HG02759 (cell line): ENCODE measurements at regions not wholly inside any gene's neighbourhood (a gene's known extent, or its start where the extent isn't known, plus 50 kb on each side); places are given as distances from the start of the nearest gene placed in this dataset.
"Not testable (repeated sequence)": the region's sequence is repeated elsewhere in the genome, so short reads cannot be mapped to it uniquely, and the experiment has no call there.

Experiments used
- ATAC-seq: cut with Tn5 transposase; IDR thresholded peaks from one replicate; pipeline ENCODE4 v1.9.1; 2021; ENCODE audit warnings: mild to moderate bottlenecking, moderate library complexity; ENCODE audit not compliant: unreplicated experiment

DNA sequence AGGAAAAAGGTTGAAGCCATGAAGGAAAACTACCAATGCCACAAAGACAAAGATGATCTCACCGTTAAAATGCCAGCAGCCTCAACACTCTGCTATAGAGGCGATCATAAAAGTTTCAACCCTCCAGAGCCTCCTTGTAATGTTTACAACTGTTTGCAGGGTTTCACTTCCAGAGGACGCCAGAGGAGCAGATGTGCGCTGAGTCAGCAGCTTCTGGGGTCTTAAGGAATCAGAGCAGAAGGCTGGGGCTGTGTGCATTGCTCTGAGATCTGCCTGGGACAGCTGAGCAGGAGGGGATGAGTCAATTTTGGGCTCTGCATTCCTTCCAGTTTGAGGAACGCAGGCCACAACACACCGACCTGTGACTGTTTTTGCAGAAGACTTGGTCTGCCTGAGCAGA, 98.3 kb downstream of the TMEM130 start:
- peak; percentile 11 for ATAC-seq

DNA sequence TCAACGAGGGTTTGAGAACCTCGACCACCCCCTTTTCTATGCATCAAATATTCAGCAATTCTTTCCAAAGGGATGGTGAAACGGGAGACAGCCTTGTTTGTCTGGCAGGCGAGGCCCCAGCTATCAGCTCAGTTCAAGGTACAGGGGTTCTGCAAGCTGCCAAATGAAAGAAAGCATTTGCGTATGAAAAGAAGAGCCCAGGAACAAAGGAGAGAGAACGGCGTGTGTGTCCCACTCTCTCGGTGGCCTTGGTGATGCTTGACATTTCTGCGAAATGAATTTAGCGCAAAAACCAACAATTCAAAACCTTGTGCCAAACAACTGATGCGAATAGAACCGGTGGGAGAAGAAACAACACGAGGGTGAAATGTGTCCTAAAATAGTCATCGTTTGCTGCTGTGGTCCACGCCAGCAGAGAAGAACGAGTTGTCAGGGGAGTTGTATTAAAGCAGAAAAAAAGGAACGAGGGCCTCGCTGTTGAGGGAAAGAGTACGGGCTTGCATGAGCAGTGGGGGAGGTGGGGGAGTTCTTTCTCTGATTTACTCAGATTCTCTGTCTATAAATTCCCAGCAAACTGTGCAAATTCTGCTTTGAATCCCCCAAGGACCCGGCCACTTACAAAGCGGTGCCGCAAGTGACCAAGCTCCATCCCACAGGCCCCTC, 97.7 kb downstream of the TMEM130 start:
- peak; percentile 55 for ATAC-seq

DNA sequence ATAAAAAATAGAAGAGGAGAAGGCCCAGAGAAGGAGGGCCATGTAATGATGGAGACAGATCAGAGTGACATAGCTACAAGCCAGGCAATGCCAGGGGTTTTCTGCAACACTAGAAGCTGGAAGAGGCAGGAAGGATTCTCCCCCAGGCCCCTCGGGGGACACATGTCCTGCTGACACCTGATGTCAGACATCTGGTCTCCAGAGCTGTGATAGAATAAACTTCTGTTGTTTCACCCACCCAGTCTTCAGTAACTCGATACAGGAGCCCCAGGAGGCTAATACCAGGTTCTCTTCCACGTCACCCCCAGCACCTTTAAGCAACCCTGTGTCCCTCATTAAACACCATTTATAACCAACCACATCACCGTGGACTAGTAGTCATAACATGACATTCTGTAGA, 94.9 kb downstream of the TMEM130 start:
- no peak for ATAC-seq

DNA sequence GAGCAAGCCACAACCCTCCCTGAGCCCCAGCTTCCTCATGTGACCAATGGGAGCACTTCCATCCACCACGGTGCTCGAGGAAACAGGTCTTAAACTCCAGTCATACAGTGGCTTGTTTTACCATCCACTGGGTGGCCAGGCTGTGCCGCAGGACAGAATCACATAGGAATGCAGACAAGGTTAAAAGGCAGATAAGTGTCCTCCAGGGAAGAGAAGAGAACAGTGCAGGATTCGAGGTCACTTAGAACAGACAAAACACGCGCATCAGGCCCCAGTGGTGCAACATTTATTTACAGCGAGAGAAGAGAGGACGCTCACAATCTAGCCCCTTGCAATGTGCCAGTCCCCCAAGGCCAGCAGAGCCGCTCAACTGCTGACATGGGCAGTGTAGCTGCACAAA, 92.8 kb downstream of the TMEM130 start:
- no peak for ATAC-seq

DNA sequence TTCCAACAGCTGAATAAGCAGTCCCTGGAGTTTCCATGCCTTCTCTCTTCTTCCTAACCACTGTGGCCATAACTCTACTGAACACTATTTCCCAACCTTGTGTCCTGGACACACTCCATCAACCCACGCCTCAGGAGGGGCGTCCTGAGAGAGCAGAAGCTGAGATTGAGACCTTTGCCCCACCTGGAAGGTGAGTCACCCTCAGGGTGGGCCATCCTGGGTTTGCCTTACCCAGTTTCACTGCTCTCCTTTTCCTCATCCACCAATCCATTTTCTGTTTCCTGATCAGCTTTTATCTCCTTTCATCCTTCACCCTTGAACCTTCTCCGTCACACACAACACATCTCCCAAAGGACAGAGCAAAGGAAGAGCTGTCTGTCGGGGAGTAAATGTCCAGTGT, 91.4 kb downstream of the TMEM130 start:
- no peak for ATAC-seq

DNA sequence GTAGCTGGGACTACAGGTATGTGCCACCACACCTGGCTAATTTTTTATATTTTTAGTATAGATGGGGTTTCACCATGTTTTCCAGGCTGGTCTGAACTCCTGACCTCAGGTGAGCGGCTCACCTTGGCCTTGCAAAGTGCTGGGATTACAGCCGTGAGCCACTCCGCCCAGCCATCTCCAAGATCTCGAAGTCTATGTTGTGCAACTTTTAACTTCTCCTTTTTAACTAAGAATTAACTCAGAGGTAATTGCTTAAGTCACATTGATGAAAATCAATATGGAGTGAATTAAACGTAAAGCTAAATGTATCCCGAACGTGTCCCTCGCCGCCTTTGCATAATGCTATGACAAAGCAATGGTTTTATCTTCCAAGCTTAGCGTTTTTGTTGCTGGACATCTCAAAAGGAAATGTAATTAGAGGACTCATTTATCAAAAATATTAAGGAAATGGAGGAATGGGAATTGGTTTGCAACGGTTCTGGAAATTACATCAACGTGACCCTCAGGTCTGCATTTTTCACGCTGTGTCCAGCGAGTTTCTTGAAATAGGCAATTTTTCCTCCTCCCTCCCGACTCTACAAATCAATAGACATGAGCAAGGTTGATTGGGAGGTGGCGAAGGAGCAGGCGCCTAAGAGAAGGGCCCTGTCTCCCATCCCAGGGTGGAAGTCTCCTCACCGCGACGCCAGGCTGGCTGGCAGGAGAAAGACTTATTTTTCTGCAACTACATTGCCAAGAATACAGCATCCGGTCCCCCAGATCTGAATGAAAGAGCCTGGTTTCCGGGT, 89.8 kb downstream of the TMEM130 start:
- no peak for ATAC-seq

DNA sequence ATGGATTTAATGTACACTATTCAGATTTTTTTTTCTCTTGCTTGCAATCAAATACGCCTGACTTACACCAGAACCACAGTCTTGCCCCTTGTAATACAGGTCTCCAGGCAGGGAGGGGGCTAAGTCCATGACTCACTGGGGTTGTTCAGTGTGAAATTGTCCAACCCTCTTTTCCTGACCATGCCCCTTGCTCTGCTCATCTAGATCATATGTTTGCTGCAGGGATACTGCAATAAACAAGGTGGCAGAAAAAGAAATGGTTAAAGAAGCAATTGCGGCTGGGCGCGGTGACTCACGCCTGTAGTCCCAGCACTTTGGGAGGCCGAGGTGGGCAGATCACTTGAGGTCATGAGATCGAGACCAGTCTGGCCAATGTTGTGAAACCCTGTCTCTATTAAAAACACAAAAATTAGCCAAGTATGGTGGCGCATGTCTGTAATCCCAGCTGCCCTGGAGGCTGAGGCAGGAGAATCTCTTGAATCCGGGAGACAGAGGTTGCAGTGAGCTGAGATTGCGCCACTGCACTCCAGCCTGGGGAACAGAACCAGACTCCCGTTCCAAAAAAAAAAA, 85.5 kb downstream of the TMEM130 start:
- ATAC-seq = no peak

DNA sequence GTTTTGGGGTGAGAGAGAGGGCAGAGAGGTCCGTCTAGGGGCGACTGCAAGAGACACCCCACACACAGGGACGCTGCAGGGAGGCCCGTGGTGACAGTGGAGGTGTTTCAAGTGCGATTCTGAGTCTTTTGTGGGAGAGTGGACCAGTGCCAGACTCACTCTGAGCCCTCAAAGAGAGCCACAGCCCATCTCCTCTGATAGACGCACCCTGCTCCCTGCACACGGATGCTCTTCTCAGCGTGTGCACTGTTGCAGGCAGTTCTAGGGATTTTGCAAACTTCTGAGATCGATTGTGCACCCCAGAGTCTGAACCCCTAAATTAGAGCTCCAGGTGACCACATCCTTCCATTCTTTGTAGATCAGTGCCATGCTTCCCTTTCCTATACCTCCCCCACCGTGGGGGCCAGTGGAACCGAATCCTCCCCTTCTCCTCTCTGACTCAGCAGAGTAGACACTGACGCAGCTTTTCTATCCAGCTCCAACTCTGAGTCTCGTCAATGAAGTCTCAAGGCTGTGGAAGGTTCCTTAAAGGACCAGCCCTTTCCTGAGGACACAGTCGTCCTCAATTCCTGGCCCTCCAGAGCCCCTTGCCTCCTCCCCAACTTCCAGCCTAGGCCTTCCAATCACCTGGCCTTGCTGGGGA, 83.8 kb downstream of the TMEM130 start:
- no peak for ATAC-seq

DNA sequence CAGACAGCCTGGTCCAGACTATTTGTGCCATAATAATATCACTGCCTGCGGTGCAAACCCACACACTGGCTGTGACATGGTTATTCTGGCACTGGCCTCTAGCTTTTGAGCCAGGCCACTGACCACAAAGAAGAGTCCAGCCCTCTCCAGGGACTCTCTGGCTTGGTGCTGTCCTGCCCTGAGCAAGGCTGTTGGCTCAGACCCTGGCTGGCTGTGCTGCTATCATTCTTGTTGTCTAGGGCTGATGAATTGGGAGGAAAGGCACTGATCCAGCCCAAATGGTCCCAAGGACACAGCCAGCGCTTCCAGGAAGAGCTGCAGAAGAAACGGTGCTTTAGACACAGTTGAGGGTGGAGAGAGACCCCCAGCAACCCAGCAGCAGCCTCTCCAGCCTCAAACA, 80.8 kb downstream of the TMEM130 start:
- no peak for ATAC-seq

DNA sequence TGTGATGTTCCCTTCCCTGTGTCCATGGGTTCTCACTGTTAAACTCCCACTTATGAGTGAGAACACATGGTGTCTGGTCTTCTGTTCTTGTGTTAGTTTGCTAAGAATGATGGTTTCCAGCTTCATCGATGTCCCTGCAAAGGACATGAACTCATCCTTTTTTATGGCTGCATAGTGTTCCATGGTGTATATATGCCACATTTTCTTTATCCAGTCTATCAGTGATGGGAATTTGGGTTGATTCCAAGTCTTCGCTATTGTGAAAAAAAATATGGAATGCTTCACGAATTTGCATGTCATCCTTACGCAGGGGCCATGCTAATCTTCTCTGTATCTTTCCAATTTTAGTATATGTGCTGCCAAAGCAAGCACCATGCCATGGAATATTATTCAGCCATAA, 75.4 kb downstream of the TMEM130 start:
- ATAC-seq = not testable (repeated sequence)

DNA sequence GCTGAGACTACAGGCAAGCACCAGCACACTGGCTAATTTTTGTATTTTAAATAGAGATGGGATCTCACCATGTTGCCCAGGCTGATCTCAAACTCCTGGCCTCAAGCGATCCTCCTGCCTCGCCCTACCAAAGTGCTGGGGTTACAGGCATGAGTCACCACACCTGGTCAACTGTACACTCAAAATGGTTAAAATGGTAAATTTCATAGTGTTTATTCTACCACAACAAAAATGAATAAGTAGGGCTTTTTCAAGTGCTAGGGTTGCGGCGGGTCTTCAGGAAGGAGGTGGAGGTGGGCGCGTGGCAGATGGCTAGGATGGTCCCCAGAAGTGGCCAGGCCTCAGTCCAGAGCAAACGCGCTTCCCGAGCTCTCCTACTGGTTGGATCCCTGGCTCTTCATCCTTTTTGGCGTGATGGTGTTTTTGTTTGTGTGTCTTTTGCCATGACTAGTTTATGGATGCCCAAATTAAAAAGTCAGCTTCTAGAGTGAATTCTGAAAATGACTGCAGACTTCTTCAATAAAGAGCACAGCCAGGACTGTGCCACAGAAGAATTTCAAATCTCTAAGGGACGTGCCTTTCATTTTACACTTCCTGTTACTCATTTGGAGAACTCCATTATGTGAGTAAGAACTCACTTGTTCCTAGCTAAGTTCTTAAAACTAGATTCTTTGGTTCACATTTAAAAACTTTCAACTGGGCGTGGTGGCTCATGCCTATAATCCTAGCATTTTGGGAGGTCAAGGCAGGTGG, 73.9 kb downstream of the TMEM130 start:
- ATAC-seq = peak; percentile 94
